H1 (cell line): ENCODE measurements at regions not wholly inside any gene's neighbourhood (a gene's known extent, or its start where the extent isn't known, plus 50 kb on each side); places are given as distances from the start of the nearest gene placed in this dataset.

ENCODE experiments used
- EZH2 ChIP-seq: fragments of 200-600 bp; sonication (generic); IDR thresholded peaks from 2 replicates; pipeline ENCODE4 v1.7.1; 2012; ENCODE audit warnings: low read depth, mild to moderate bottlenecking, moderate library complexity, low read length, inconsistent platforms; ENCODE audit not compliant: severe bottlenecking
- GABPA ChIP-seq: IDR thresholded peaks from 2 replicates; pipeline ENCODE4 v1.6.1; 2011; ENCODE audit warnings: mild to moderate bottlenecking, low read length, moderate library complexity, borderline replicate concordance; ENCODE audit not compliant: insufficient read depth
- HDAC2 ChIP-seq, 2 experiments: fragments of 300-600 bp in 1 of 2; sonication (generic) in 1 of 2; IDR thresholded peaks; 2 replicates each; pipeline ENCODE4 v1.6.1; 2011 to 2012; ENCODE audit warnings: low read depth in 2 of 2, low read length in 2 of 2, mild to moderate bottlenecking in 2 of 2, moderate library complexity in 2 of 2, borderline replicate concordance in 1 of 2, inconsistent platforms in 1 of 2
- SP1 ChIP-seq: IDR thresholded peaks from 2 replicates; pipeline ENCODE4 v1.6.1; 2011; ENCODE audit warnings: low read depth, low read length

- TF ChIP-seq HDAC2 (IDR thresholded peaks at IDR 0.05; ENCODE audit: borderline replicate concordance in 1 of 2, low read depth in 2 of 2, low read length in 2 of 2), result no peak
- no peak for TF ChIP-seq EZH2
- no peak for TF ChIP-seq GABPA
- no peak for TF ChIP-seq SP1
Measured at GRCh38 chr17:65403626-65404025, 157.8 kb downstream of the AXIN2 start (continued).
